ENCODE measurements at regions not wholly inside any gene's neighbourhood (a gene's known extent, or its start where the extent isn't known, plus 50 kb on each side); places are given as distances from the start of the nearest gene placed in this dataset.
"Not testable (repeated sequence)": the region's sequence is repeated elsewhere in the genome, so short reads cannot be mapped to it uniquely, and the experiment has no call there.

- no peak for DNase-seq
These were observed 208.1 kb upstream of the RND3 start for GRCh38 chr2:150695451-150696135.

- no peak for DNase-seq
These were observed 206.1 kb upstream of the RND3 start for GRCh38 chr2:150693556-150693955.

- DNase-seq = no peak
These were observed 203.4 kb upstream of the RND3 start for GRCh38 chr2:150690870-150691269.

GRCh38 chr2:150690261-150690660 lies 202.8 kb upstream of the RND3 start:
- DNase-seq = no peak

- DNase-seq = no peak
These were observed 202.1 kb upstream of the RND3 start for GRCh38 chr2:150689590-150689989.

GRCh38 chr2:150688016-150688415 lies 200.5 kb upstream of the RND3 start:
- no peak for DNase-seq

- DNase-seq = no peak
These were observed 198.9 kb upstream of the RND3 start for GRCh38 chr2:150686391-150686790.

- no peak for DNase-seq
These were observed 193.8 kb upstream of the RND3 start for GRCh38 chr2:150681120-150681804.

GRCh38 chr2:150679456-150680120 lies 192.1 kb upstream of the RND3 start:
- no peak for DNase-seq

- no peak for DNase-seq
These were observed 190.1 kb upstream of the RND3 start for GRCh38 chr2:150677551-150677950.

GRCh38 chr2:150676747-150677383 lies 189.4 kb upstream of the RND3 start:
- DNase-seq = no peak

GRCh38 chr2:150675807-150676206 lies 188.3 kb upstream of the RND3 start:
- DNase-seq = no peak

GRCh38 chr2:150674283-150674682 lies 186.8 kb upstream of the RND3 start:
- no peak for DNase-seq

GRCh38 chr2:150672311-150672710 lies 184.8 kb upstream of the RND3 start:
- DNase-seq = no peak

- no peak for DNase-seq
These were observed 182.0 kb upstream of the RND3 start for GRCh38 chr2:150669492-150669891.

GRCh38 chr2:150667039-150667438 lies 179.6 kb upstream of the RND3 start:
- DNase-seq = not testable (repeated sequence)

- DNase-seq = no peak
These were observed 175.7 kb upstream of the RND3 start for GRCh38 chr2:150663143-150663542.

- no peak for DNase-seq
These were observed 168.5 kb upstream of the RND3 start for GRCh38 chr2:150656002-150656401.

- no peak for DNase-seq
These were observed 165.9 kb upstream of the RND3 start for GRCh38 chr2:150653351-150653750.

- DNase-seq = no peak
These were observed 160.5 kb upstream of the RND3 start for GRCh38 chr2:150647943-150648342.

GRCh38 chr2:150646746-150647145 lies 159.3 kb upstream of the RND3 start:
- DNase-seq = no peak

GRCh38 chr2:150644298-150645067 lies 157.0 kb upstream of the RND3 start:
- no peak for DNase-seq
